ENCODE measurements at regions not wholly inside any gene's neighbourhood (a gene's known extent, or its start where the extent isn't known, plus 50 kb on each side); places are given as distances from the start of the nearest gene placed in this dataset.
A peak's percentile ranks its signal among the peaks of the same experiment; 100 is the strongest.

- no peaks in the 10 kb centered on the region for H3K9me2 ChIP-seq (ENCODE audit: insufficient read depth, low read length)
- CTCF ChIA-PET (ENCODE audit: unreplicated experiment): no interaction called here
- H3K36me3 ChIP-seq (ENCODE audit: insufficient read depth, low read length): no peaks in the 10 kb centered on the region
- BruUV-seq (replicated peaks): no TSS peak
- no peak for DNase-seq (ENCODE audit: low spot score)
- H3K4me3 ChIP-seq (ENCODE audit: low read depth, low read length, poor library complexity, severe bottlenecking): no peak overlapping the region
- no peak for TF ChIP-seq EZH2phosphoT487 (IDR thresholded peaks at IDR 0.05; ENCODE audit: borderline replicate concordance, low read depth, low read length)
- no peak for TF ChIP-seq CTCF (conservative IDR thresholded peaks at IDR 0.05; ENCODE audit: low read length)
- H3K9me3 ChIP-seq (ENCODE audit: low read length): no peaks in the 10 kb centered on the region
- no peak overlapping the region for H3K4me2 ChIP-seq (ENCODE audit: low read length)
- POLR2A ChIA-PET: no interaction called here
- H2AFZ ChIP-seq (ENCODE audit: low read length): no peak overlapping the region
- no peak overlapping the region for H3K27ac ChIP-seq (ENCODE audit: low read depth, low read length, poor library complexity, severe bottlenecking)
- H3K79me2 ChIP-seq (ENCODE audit: insufficient read depth, low read depth, low read length): no peaks in the 10 kb centered on the region
- peaks cover 32% of the 10 kb centered on the region for H3K4me1 ChIP-seq (ENCODE audit: insufficient read depth, low read length, poor library complexity, severe bottlenecking)
- no peaks in the 10 kb centered on the region for H4K20me1 ChIP-seq (ENCODE audit: insufficient read depth, low read length)
- intact Hi-C loops (cut with micrococcal nuclease; ENCODE audit: unreplicated experiment): no loop called here
These were observed 326.3 kb downstream of the UACA start for GRCh38 chr15:70437089-70437488.

- ChIA-PET CTCF (ENCODE audit: unreplicated experiment) (no interaction called here), POLR2A (no interaction called here)
- no peaks in the 10 kb centered on the region for H3K36me3 ChIP-seq (ENCODE audit: insufficient read depth, low read length)
- peak overlapping the region; percentile 64 for H3K27ac ChIP-seq (ENCODE audit: low read depth, low read length, poor library complexity, severe bottlenecking)
- H3K4me3 ChIP-seq (ENCODE audit: low read depth, low read length, poor library complexity, severe bottlenecking): peak overlapping the region; percentile 17
- H3K4me1 ChIP-seq (ENCODE audit: insufficient read depth, low read length, poor library complexity, severe bottlenecking): peaks cover 32% of the 10 kb centered on the region
- no peak overlapping the region for H2AFZ ChIP-seq (ENCODE audit: low read length)
- no TSS peak for BruUV-seq (replicated peaks)
- H3K79me2 ChIP-seq (ENCODE audit: insufficient read depth, low read depth, low read length): no peaks in the 10 kb centered on the region
- H3K9me3 ChIP-seq (ENCODE audit: low read length): no peaks in the 10 kb centered on the region
- intact Hi-C loops (cut with micrococcal nuclease; ENCODE audit: unreplicated experiment): no loop called here
- peak overlapping the region; percentile 72 for H3K4me2 ChIP-seq (ENCODE audit: low read length)
- no peaks in the 10 kb centered on the region for H3K9me2 ChIP-seq (ENCODE audit: insufficient read depth, low read length)
- H4K20me1 ChIP-seq (ENCODE audit: insufficient read depth, low read length): no peaks in the 10 kb centered on the region
- TF ChIP-seq EZH2phosphoT487 (IDR thresholded peaks at IDR 0.05; ENCODE audit: borderline replicate concordance, low read depth, low read length): no peak
- no peak for TF ChIP-seq CTCF (conservative IDR thresholded peaks at IDR 0.05; ENCODE audit: low read length)
- DNase-seq (ENCODE audit: low spot score): no peak
These were observed 326.9 kb downstream of the UACA start for GRCh38 chr15:70436428-70436827.

GRCh38 chr15:70435872-70436271, 327.5 kb downstream of the UACA start:
- H3K27ac ChIP-seq (ENCODE audit: low read depth, low read length, poor library complexity, severe bottlenecking): peak overlapping the region; percentile 64
- intact Hi-C loops (cut with micrococcal nuclease; ENCODE audit: unreplicated experiment): no loop called here
- H3K4me2 ChIP-seq (ENCODE audit: low read length): peak overlapping the region; percentile 72
- H2AFZ ChIP-seq (ENCODE audit: low read length): peak overlapping the region; percentile 6; the same call in 1 of the 2 replicates
- BruUV-seq (replicated peaks): no TSS peak
- H3K36me3 ChIP-seq (ENCODE audit: insufficient read depth, low read length): no peaks in the 10 kb centered on the region
- H3K79me2 ChIP-seq (ENCODE audit: insufficient read depth, low read depth, low read length): no peaks in the 10 kb centered on the region
- ChIA-PET POLR2A (no interaction called here), CTCF (ENCODE audit: unreplicated experiment) (no interaction called here)
- DNase-seq (ENCODE audit: low spot score): peak; percentile 35
- no peaks in the 10 kb centered on the region for H3K9me3 ChIP-seq (ENCODE audit: low read length)
- H4K20me1 ChIP-seq (ENCODE audit: insufficient read depth, low read length): no peaks in the 10 kb centered on the region
- TF ChIP-seq EZH2phosphoT487 (IDR thresholded peaks at IDR 0.05; ENCODE audit: borderline replicate concordance, low read depth, low read length) (no peak), CTCF (conservative IDR thresholded peaks at IDR 0.05; ENCODE audit: low read length) (no peak)
- H3K9me2 ChIP-seq (ENCODE audit: insufficient read depth, low read length): no peaks in the 10 kb centered on the region
- peak overlapping the region; percentile 17 for H3K4me3 ChIP-seq (ENCODE audit: low read depth, low read length, poor library complexity, severe bottlenecking)
- peaks cover 32% of the 10 kb centered on the region for H3K4me1 ChIP-seq (ENCODE audit: insufficient read depth, low read length, poor library complexity, severe bottlenecking)

Measured in OCI-LY7 (cell line).